Hepatocyte (in vitro differentiated cells): ENCODE measurements at regions not wholly inside any gene's neighbourhood (a gene's known extent, or its start where the extent isn't known, plus 50 kb on each side); places are given as distances from the start of the nearest gene placed in this dataset.

Source experiments
- DNase-seq: peaks from one replicate; pipeline ENCODE4 v3.0.0-alpha.2; 2016; ENCODE audit warnings: low spot score
- H2AFZ ChIP-seq: fragments of 200-600 bp; sonication (generic); 2 replicates; pipeline ENCODE4 v1.6.0; 2016; ENCODE audit warnings: antibody characterized with exemption, mild to moderate bottlenecking
- H3K27ac ChIP-seq: fragments of 200-600 bp; sonication (generic); 2 replicates; pipeline ENCODE4 v1.5.1; 2016; ENCODE audit warnings: mild to moderate bottlenecking
- H3K27me3 ChIP-seq: fragments of 200-600 bp; sonication (generic); 2 replicates; pipeline ENCODE4 v1.6.1; 2016
- H3K36me3 ChIP-seq: fragments of 200-600 bp; sonication (generic); replicated peaks from 2 replicates; pipeline ENCODE4 v1.5.1; 2016; ENCODE audit warnings: low read depth; ENCODE audit not compliant: insufficient read depth
- H3K4me1 ChIP-seq: fragments of 200-600 bp; sonication (generic); 2 replicates; pipeline ENCODE4 v1.5.1; 2016; ENCODE audit warnings: mild to moderate bottlenecking, moderate library complexity; ENCODE audit not compliant: insufficient read depth
- H3K4me2 ChIP-seq: fragments of 200-600 bp; sonication (generic); 2 replicates; pipeline ENCODE4 v1.6.0; 2016
- H3K4me3 ChIP-seq: fragments of 200-600 bp; sonication (generic); 2 replicates; pipeline ENCODE4 v1.5.1; 2016; ENCODE audit warnings: mild to moderate bottlenecking
- H3K79me2 ChIP-seq: fragments of 200-600 bp; sonication (generic); 2 replicates; pipeline ENCODE4 v1.6.0; 2017; ENCODE audit warnings: mild to moderate bottlenecking
- H3K9me2 ChIP-seq: fragments of 200-600 bp; sonication (generic); replicated peaks from 2 replicates; pipeline ENCODE4 v1.6.0; 2017; ENCODE audit warnings: mild to moderate bottlenecking; ENCODE audit not compliant: insufficient read depth
- H3K9me3 ChIP-seq: fragments of 200-600 bp; sonication (generic); 2 replicates; pipeline ENCODE4 v1.5.1; 2016; ENCODE audit warnings: low read depth, mild to moderate bottlenecking
- H4K20me1 ChIP-seq: fragments of 200-600 bp; sonication (generic); 2 replicates; pipeline ENCODE4 v1.6.0; 2016; ENCODE audit warnings: mild to moderate bottlenecking; ENCODE audit not compliant: insufficient read depth, poor library complexity, severe bottlenecking
- EZH2 ChIP-seq: fragments of 200-600 bp; sonication (generic); IDR thresholded peaks from 2 replicates; pipeline ENCODE4 v1.6.1; 2016; ENCODE audit warnings: antibody characterized with exemption, mild to moderate bottlenecking, borderline replicate concordance
- EZH2phosphoT487 ChIP-seq: fragments of 200-600 bp; sonication (generic); IDR thresholded peaks from one replicate; pipeline ENCODE4 v1.6.1; 2018; ENCODE audit warnings: antibody characterized with exemption, mild to moderate bottlenecking, low read depth, moderate library complexity; ENCODE audit not compliant: unreplicated experiment, severe bottlenecking
- WGBS: methylation state at CpG from one replicate; pipeline ENCODE4 v1.1.6; 2016; ENCODE audit warnings: low lambda C conversion rate; ENCODE audit errors: missing lambda C conversion rate; 5-methylcytosine and 5-hydroxymethylcytosine counted together
- TF ChIP-seq, protein P1 (sequence below): fragments of 200-600 bp; sonication (generic); IDR thresholded peaks from 2 replicates; pipeline ENCODE4 v1.5.1; 2016; ENCODE audit warnings: antibody characterized with exemption, mild to moderate bottlenecking; ENCODE audit not compliant: poor library complexity

DNA sequence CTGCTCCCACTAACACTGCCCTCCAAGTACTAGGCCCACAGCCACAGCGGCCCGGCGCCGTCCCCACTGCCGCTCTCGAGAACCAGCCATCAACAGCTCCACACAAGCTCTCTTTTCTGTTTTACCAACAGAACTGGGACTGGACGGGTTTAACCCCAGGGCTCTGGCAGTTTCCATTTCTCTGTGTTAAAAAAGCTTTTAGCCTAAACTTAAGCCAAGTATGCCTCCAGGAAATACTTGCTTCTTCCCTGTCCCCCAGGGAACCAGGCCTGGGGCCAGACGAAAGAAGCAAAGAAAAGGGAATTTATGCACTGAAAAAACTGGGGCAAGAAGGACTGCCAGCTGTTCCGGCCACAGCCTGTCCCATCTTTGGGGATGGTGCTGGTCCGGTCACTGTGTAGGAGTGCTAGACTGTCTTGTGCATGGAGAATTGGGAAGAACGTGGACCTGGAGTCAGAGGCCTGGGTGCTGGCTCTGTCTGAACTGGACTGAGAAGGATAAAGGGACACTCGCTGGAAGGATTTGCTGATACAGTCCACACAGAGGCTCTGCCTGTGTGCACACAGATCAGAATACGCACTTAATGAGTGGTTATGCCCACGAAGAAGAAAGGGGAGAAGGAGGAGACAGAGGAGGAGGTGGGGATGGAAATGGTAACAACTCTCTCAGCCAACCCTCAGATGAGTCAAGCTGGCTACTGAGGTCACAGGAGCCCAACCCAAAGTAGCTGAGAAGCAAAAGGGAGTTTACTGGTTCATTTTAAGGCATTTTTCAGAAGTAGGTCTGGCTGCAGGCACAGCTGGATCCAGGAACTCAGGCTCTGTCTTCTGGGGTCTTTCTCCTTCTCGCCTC is 254.4 kb upstream of the PMEPA1 start:
- no peak for TF ChIP-seq EZH2phosphoT487
- TF ChIP-seq, protein P1, sequence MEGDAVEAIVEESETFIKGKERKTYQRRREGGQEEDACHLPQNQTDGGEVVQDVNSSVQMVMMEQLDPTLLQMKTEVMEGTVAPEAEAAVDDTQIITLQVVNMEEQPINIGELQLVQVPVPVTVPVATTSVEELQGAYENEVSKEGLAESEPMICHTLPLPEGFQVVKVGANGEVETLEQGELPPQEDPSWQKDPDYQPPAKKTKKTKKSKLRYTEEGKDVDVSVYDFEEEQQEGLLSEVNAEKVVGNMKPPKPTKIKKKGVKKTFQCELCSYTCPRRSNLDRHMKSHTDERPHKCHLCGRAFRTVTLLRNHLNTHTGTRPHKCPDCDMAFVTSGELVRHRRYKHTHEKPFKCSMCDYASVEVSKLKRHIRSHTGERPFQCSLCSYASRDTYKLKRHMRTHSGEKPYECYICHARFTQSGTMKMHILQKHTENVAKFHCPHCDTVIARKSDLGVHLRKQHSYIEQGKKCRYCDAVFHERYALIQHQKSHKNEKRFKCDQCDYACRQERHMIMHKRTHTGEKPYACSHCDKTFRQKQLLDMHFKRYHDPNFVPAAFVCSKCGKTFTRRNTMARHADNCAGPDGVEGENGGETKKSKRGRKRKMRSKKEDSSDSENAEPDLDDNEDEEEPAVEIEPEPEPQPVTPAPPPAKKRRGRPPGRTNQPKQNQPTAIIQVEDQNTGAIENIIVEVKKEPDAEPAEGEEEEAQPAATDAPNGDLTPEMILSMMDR, result no peak
- no peak for TF ChIP-seq EZH2
- Histone ChIP-seq H3K27ac (no peak overlapping the region), H3K4me3 (no peak overlapping the region), H3K9me3 (no peaks in the 10 kb centered on the region), H3K4me1 (peaks cover 11% of the 10 kb centered on the region), H3K79me2 (no peaks in the 10 kb centered on the region), H4K20me1 (no peaks in the 10 kb centered on the region), H3K4me2 (no peak overlapping the region), H3K27me3 (no peaks in the 10 kb centered on the region), H2AFZ (no peak overlapping the region), H3K36me3 (no peaks in the 10 kb centered on the region), H3K9me2 (no peaks in the 10 kb centered on the region)
- no peak for DNase-seq
- WGBS, result 91% methylated on average over 15 of the region's 15 CpGs

DNA sequence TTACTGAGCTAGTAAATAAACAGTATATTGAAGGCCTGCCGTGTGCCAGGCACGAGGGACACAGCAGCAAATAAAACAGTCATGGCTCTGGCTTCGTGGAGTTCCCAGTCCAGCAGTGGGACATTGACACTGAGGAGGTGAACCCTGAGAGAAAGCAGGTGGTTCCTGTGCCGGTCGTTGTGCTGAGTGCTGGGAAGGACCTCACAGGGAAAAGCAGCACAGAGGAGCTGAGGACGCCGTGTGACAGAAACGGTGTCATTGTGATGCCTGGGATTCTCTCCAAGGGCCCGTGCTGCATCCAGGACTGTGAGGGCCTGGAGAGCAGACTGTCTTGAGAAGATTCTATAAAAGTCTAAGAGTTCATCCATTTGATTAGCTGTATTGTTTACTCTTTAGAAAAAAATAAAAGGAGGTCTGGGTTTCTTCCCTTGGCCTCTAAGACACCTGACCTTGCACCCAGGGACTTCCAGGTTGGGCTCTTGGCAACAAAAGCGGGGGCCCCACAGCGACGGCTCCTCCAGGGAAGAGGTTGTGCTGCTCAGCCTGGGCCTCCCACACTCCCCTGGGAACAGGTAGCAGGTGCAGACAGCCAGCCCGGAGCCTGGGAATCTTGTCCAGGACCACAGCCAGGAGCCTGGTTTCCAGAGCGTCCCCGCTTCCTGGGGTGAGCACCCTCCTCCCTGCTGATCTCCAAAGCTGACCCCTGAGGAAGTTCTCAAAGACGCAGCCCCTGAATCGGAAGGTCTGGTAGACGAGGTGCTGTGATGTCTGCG is 251.2 kb upstream of the PMEPA1 start:
- H4K20me1 ChIP-seq, result no peaks in the 10 kb centered on the region
- no peaks in the 10 kb centered on the region for H3K9me3 ChIP-seq
- no peaks in the 10 kb centered on the region for H3K36me3 ChIP-seq
- H3K9me2 ChIP-seq, result no peaks in the 10 kb centered on the region
- peak overlapping the region; percentile 35 for H2AFZ ChIP-seq
- DNase-seq, result no peak
- no peaks in the 10 kb centered on the region for H3K27me3 ChIP-seq
- H3K4me2 ChIP-seq, result no peak overlapping the region
- peaks cover 38% of the 10 kb centered on the region for H3K4me1 ChIP-seq
- peak overlapping the region; percentile 30 for H3K27ac ChIP-seq
- 73% methylated on average over 19 of the region's 19 CpGs for WGBS
- H3K79me2 ChIP-seq, result no peaks in the 10 kb centered on the region
- TF ChIP-seq EZH2phosphoT487 (no peak), EZH2 (no peak)
- TF ChIP-seq, protein P1, result no peak
- H3K4me3 ChIP-seq, result no peak overlapping the region

DNA sequence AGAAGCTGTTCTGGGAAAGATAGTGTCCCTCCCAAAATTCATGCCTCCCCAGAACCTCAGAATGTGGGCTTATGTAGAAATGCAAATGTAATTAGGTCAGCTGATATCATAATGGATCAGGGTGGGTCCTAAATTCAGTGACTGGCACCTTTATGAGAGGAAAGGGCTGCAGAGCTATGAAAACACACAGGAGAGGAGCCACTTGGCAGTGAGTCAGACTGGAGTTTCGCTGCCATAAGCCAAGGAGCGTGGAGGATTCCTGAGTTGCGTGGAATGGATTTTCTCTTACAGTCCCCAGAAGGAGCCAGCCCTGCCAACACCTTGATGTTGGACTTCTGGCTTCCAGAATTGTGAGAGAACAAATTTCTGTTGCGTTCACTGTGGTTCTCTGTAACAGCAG is 249.8 kb upstream of the PMEPA1 start:
- H3K27ac ChIP-seq, result peak overlapping the region; percentile 92
- H3K4me3 ChIP-seq, result no peak overlapping the region
- no peaks in the 10 kb centered on the region for H3K27me3 ChIP-seq
- H3K79me2 ChIP-seq, result no peaks in the 10 kb centered on the region
- peaks cover 47% of the 10 kb centered on the region for H3K4me1 ChIP-seq
- no peaks in the 10 kb centered on the region for H3K9me3 ChIP-seq
- H2AFZ ChIP-seq, result no peak overlapping the region
- 75% methylated on average over 4 of the region's 4 CpGs for WGBS
- H3K9me2 ChIP-seq, result no peaks in the 10 kb centered on the region
- TF ChIP-seq, protein P1, result no peak
- TF ChIP-seq EZH2, result no peak
- no peak for TF ChIP-seq EZH2phosphoT487
- H3K4me2 ChIP-seq, result no peak overlapping the region
- no peaks in the 10 kb centered on the region for H4K20me1 ChIP-seq
- H3K36me3 ChIP-seq, result no peaks in the 10 kb centered on the region
- no peak for DNase-seq
